Uterus (tissue), 3 donors: ENCODE measurements at regions not wholly inside any gene's neighbourhood (a gene's known extent, or its start where the extent isn't known, plus 50 kb on each side); places are given as distances from the start of the nearest gene placed in this dataset.

Experiments used
- DNase-seq, 2 donors: peaks; one replicate each; pipeline ENCODE4 v3.0.0-alpha.2; 2019 to 2020
- H3K27ac ChIP-seq, 2 donors: fragments of 200-600 bp; sonication (generic); 1 replicate in 1 of 2; 2 replicates in 1 of 2; pipeline ENCODE4 v1.5.1; 2016 to 2018
- H3K27me3 ChIP-seq, 2 donors: fragments of 200-600 bp; sonication (generic); one replicate each; pipeline ENCODE4 v1.5.1; 2018 to 2019; ENCODE audit warnings: control low read depth in 1 of 2
- H3K36me3 ChIP-seq, 2 donors: fragments of 200-600 bp; sonication (generic); one replicate each; pipeline ENCODE4 v1.5.1; 2019; ENCODE audit warnings: control low read depth in 1 of 2
- H3K4me1 ChIP-seq, 2 donors: fragments of 200-600 bp; sonication (generic); one replicate each; pipeline ENCODE4 v1.5.1; 2018 to 2019; ENCODE audit warnings: control low read depth in 1 of 2
- H3K4me3 ChIP-seq, 2 donors: fragments of 200-600 bp; sonication (generic); 1 replicate in 1 of 2; 2 replicates in 1 of 2; pipeline ENCODE4 v1.5.1; 2018 to 2019; ENCODE audit warnings: mild to moderate bottlenecking in 1 of 2
- H3K9me3 ChIP-seq, 2 donors: fragments of 200-600 bp; sonication (generic); one replicate each; pipeline ENCODE4 v1.5.1; 2019; ENCODE audit warnings: control low read depth in 1 of 2
- POLR2A ChIP-seq, 2 donors: fragments of 450-650 bp; IDR thresholded peaks; one replicate each; pipeline ENCODE4 v1.6.1; 2016; ENCODE audit warnings: antibody characterized with exemption in 2 of 2, mild to moderate bottlenecking in 1 of 2, moderate library complexity in 1 of 2
- intact Hi-C: fragments of 100-400 bp; cut with DNase I; formaldehyde crosslinking; loops from one replicate; pipeline ENCODE4 v1.15.1; 2023; ENCODE audit warnings: low total_unique reads
- TF ChIP-seq, protein P1 (sequence below), 4 experiments: fragments of 200-600 bp in 2 of 4; fragments of 450-650 bp in 2 of 4; sonication (generic) in 2 of 4; IDR thresholded peaks; one replicate each; pipeline ENCODE4 v1.5.1; 2016 to 2019; ENCODE audit warnings: antibody characterized with exemption in 4 of 4, mild to moderate bottlenecking in 2 of 4, moderate library complexity in 1 of 4
- donor health status: DM: yes; HTN: yes; CAD: no.

DNA sequence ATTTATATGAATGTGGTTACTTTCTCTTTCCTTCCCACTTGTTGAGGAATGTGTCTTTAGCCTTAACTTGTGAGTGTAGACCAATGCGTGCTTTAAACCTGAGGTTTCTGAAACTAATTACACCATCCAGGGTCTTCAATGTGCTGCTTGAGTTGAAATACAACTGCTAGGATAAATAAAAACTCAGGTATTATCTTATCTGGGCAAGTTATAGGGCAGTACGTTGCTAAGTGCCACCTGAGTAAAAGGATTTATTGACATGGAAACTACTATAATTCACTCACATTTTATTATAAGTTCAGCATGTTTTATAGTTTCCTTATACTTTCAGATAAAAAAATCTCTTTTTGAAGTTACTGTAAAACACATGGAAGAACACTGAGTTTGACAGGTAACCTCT, 1136.8 kb upstream of the NUDT12 start:
- Histone ChIP-seq H3K4me1 (no peaks in the 10 kb centered on the region), H3K27ac (no peak overlapping the region), H3K27me3 (no peaks in the 10 kb centered on the region), H3K36me3 (no peaks in the 10 kb centered on the region), H3K4me3 (no peak overlapping the region), H3K9me3 (no peaks in the 10 kb centered on the region)
- no peak for DNase-seq
- intact Hi-C loops, result no loop called here
- TF ChIP-seq POLR2A (IDR thresholded peaks at IDR 0.05), result no peak
- TF ChIP-seq, protein P1, sequence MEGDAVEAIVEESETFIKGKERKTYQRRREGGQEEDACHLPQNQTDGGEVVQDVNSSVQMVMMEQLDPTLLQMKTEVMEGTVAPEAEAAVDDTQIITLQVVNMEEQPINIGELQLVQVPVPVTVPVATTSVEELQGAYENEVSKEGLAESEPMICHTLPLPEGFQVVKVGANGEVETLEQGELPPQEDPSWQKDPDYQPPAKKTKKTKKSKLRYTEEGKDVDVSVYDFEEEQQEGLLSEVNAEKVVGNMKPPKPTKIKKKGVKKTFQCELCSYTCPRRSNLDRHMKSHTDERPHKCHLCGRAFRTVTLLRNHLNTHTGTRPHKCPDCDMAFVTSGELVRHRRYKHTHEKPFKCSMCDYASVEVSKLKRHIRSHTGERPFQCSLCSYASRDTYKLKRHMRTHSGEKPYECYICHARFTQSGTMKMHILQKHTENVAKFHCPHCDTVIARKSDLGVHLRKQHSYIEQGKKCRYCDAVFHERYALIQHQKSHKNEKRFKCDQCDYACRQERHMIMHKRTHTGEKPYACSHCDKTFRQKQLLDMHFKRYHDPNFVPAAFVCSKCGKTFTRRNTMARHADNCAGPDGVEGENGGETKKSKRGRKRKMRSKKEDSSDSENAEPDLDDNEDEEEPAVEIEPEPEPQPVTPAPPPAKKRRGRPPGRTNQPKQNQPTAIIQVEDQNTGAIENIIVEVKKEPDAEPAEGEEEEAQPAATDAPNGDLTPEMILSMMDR (IDR thresholded peaks at IDR 0.05), result no peak

DNA sequence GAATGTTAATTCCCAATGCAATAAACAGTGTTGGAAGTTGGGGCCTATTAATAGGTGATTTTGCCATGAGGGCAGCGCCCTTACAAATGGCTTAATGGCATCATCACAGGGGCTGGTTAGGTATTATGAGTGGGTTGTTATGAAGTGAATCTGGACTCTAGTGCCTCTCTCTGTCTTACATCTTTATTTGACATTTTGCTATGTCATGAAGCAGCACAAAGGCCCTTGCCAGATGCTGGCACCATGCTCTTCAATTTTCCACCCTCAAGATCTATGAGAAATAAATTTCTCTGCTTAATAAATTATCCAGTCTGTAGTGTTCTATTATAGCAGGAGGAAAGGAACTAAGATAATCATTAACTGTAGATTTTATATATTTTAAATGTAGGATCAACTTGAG, 1098.7 kb upstream of the NUDT12 start:
- no peak for TF ChIP-seq POLR2A (IDR thresholded peaks at IDR 0.05)
- H3K4me1 ChIP-seq, result no peaks in the 10 kb centered on the region
- H3K27ac ChIP-seq, result no peak overlapping the region
- intact Hi-C loops, result no loop called here
- H3K9me3 ChIP-seq, result no peaks in the 10 kb centered on the region
- no peak overlapping the region for H3K4me3 ChIP-seq
- no peaks in the 10 kb centered on the region for H3K36me3 ChIP-seq
- no peak for DNase-seq
- no peaks in the 10 kb centered on the region for H3K27me3 ChIP-seq

DNA sequence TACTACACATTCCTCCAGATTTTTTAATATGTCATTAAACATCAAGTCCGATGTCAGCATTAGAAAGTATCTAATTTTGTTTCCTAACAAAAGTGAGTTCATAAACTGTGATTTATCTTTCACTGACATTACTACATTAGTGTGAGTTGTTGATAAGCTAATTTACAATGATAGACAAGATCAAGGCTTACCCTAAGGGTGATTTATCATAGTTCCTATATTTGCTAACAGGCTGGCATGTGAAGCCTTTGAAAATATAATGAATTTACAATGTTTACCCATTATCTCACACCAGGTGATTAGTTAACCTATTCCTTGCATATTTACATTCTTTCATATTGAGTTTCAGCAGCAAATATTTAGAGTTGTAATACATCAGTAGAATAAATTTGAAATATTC, 1096.9 kb upstream of the NUDT12 start:
- TF ChIP-seq POLR2A (IDR thresholded peaks at IDR 0.05), result no peak
- TF ChIP-seq, protein P1 (IDR thresholded peaks at IDR 0.05), result no peak

DNA sequence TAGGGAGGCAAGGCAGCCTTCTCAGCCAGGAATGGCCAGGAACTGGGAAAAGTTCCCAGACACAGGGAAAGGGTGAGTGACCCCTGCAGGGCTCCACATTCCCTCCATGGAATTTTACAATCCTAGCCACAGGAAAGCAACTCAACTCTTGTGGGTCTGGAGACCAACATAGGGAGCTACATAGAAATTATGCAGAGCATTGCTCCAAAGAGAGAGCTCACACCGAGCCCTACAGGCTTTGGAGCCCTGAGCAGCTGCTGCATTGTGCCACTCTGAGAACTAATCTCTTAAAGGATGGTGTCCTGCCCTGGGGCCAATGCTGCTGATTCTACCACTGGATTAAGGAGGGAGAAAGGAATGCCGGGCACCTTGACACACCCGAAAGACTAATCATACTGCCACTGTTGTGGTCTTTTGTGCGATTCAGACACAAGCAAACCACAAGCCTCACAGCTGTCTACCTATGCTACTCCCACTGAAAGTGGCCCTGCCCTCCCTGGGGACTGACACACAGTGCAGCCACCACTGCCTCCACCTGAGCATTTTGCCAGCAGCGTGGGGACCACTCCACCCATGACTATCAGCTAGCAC, 1089.8 kb upstream of the NUDT12 start:
- intact Hi-C loops, result no loop called here
- no peaks in the 10 kb centered on the region for H3K9me3 ChIP-seq
- H3K4me1 ChIP-seq, result no peaks in the 10 kb centered on the region
- H3K27ac ChIP-seq, result no peak overlapping the region
- no peaks in the 10 kb centered on the region for H3K36me3 ChIP-seq
- DNase-seq, result no peak
- H3K27me3 ChIP-seq, result no peaks in the 10 kb centered on the region
- TF ChIP-seq POLR2A (IDR thresholded peaks at IDR 0.05), result no peak
- TF ChIP-seq, protein P1 (IDR thresholded peaks at IDR 0.05), result no peak
- no peak overlapping the region for H3K4me3 ChIP-seq

More for the DNA sequence above, 1096.9 kb upstream of the NUDT12 start:
- H3K27me3 ChIP-seq, result no peaks in the 10 kb centered on the region
- no peaks in the 10 kb centered on the region for H3K9me3 ChIP-seq
- no peaks in the 10 kb centered on the region for H3K4me1 ChIP-seq
- intact Hi-C loops, result no loop called here
- no peak overlapping the region for H3K27ac ChIP-seq
- no peak for DNase-seq
- H3K4me3 ChIP-seq, result no peak overlapping the region
- no peaks in the 10 kb centered on the region for H3K36me3 ChIP-seq

DNA sequence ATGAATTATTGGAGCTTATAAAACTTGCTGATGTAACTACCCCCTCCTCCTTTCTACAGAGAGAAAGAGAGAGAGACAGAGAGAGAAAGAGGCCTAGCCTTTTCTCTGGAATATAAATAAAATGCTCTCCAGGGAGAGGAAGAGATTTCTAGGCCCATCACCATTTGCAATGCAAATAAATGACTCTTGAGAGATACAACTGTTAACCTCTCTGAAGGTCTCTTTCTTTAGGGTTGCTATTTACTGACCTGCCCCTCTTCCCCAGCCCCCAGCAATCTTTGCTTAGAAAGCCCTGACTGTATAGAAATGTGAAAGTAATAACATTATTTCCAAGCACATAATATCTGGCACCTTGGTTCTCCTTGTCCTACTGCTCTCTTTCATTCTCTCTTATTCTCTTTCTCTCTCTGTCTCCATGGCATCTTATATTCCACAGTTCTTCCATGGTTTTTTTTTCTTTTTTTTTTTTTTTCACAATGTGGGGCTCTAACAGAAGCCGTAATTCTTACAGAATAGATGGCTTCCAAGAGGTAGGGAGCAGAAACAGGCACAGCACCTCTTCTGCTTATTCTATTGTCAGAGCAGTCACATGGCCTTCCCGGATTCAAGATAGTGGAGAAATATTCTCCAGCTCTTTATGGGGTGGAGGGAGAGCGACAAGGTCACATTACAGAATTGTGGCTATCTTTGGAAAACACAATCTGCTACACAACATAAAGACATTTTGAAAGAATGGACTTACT, 1087.9 kb upstream of the NUDT12 start:
- no peaks in the 10 kb centered on the region for H3K27me3 ChIP-seq
- H3K27ac ChIP-seq, result no peak overlapping the region
- no peak for TF ChIP-seq POLR2A (IDR thresholded peaks at IDR 0.05)
- TF ChIP-seq, protein P1 (IDR thresholded peaks at IDR 0.05), result no peak
- H3K4me1 ChIP-seq, result no peaks in the 10 kb centered on the region
- H3K36me3 ChIP-seq, result no peaks in the 10 kb centered on the region
- H3K4me3 ChIP-seq, result no peak overlapping the region
- intact Hi-C loops, result no loop called here
- H3K9me3 ChIP-seq, result no peaks in the 10 kb centered on the region
- no peak for DNase-seq
